ENCODE measurements at regions not wholly inside any gene's neighbourhood (a gene's known extent, or its start where the extent isn't known, plus 50 kb on each side); places are given as distances from the start of the nearest gene placed in this dataset.
A peak's percentile ranks its signal among the peaks of the same experiment; 100 is the strongest.

- H3K9me3 ChIP-seq (ENCODE audit: low read length): no peaks in the 10 kb centered on the region
- DNase-seq: no peak
- Mint-ChIP-seq H3K4me1 (no peaks in the 10 kb centered on the region), H3K27me3 (no peaks in the 10 kb centered on the region), H3K36me3 (no peaks in the 10 kb centered on the region), H3K9me3 (peaks cover 3 to 28% (median 8%) of the 10 kb centered on the region in 5 donors), H3K27ac (no peak overlapping the region), H3K4me3 (no peak overlapping the region)
- ChIA-PET CTCF (no interaction called here), POLR2A (no interaction called here)
- no peaks in the 10 kb centered on the region for H3K36me3 ChIP-seq (ENCODE audit: insufficient read depth, low read length)
- H3K4me1 ChIP-seq (ENCODE audit: insufficient read depth, low read length): no peaks in the 10 kb centered on the region
- no peak overlapping the region for H3K27ac ChIP-seq (ENCODE audit: low read depth, low read length)
- no peak overlapping the region for H3K4me3 ChIP-seq (ENCODE audit: low read length)
- H3K27me3 ChIP-seq (ENCODE audit: insufficient read depth, low read length, poor library complexity, severe bottlenecking): no peaks in the 10 kb centered on the region
These were observed 1712.5 kb downstream of the C4orf33 start for GRCh38 chr4:130808492-130808891.

GRCh38 chr4:130812117-130812765 lies 1716.3 kb downstream of the C4orf33 start:
- Mint-ChIP-seq H3K27me3 (no peaks in the 10 kb centered on the region), H3K27ac (no peak overlapping the region), H3K9me3 (peaks cover 2 to 36% (median 9%) of the 10 kb centered on the region in 5 donors), H3K36me3 (no peaks in the 10 kb centered on the region), H3K4me3 (no peak overlapping the region), H3K4me1 (no peaks in the 10 kb centered on the region)
- Histone ChIP-seq H3K4me1 (ENCODE audit: insufficient read depth, low read length) (no peaks in the 10 kb centered on the region), H3K9me3 (ENCODE audit: low read length) (no peaks in the 10 kb centered on the region), H3K27ac (ENCODE audit: low read depth, low read length) (no peak overlapping the region), H3K27me3 (ENCODE audit: insufficient read depth, low read length, poor library complexity, severe bottlenecking) (no peaks in the 10 kb centered on the region), H3K4me3 (ENCODE audit: low read length) (no peak overlapping the region), H3K36me3 (ENCODE audit: insufficient read depth, low read length) (no peaks in the 10 kb centered on the region)
- ChIA-PET CTCF (no interaction called here), POLR2A (no interaction called here)
- DNase-seq: no peak

- no peak for DNase-seq
- no peaks in the 10 kb centered on the region for H3K27me3 Mint-ChIP-seq
- H3K27ac Mint-ChIP-seq: no peak overlapping the region
- H3K9me3 Mint-ChIP-seq: peaks cover 2 to 31% (median 5%) of the 10 kb centered on the region in 5 donors
- ChIA-PET CTCF (no interaction called here), POLR2A (no interaction called here)
- no peaks in the 10 kb centered on the region for H3K4me1 ChIP-seq (ENCODE audit: insufficient read depth, low read length)
- H3K4me1 Mint-ChIP-seq: no peaks in the 10 kb centered on the region
- H3K27me3 ChIP-seq (ENCODE audit: insufficient read depth, low read length, poor library complexity, severe bottlenecking): no peaks in the 10 kb centered on the region
- H3K36me3 Mint-ChIP-seq: no peaks in the 10 kb centered on the region
- no peak overlapping the region for H3K4me3 ChIP-seq (ENCODE audit: low read length)
- H3K36me3 ChIP-seq (ENCODE audit: insufficient read depth, low read length): no peaks in the 10 kb centered on the region
- H3K9me3 ChIP-seq (ENCODE audit: low read length): no peaks in the 10 kb centered on the region
- H3K4me3 Mint-ChIP-seq: no peak overlapping the region
- no peak overlapping the region for H3K27ac ChIP-seq (ENCODE audit: low read depth, low read length)
These were observed 1718.9 kb downstream of the C4orf33 start for GRCh38 chr4:130814896-130815295.

- Mint-ChIP-seq H3K36me3 (no peaks in the 10 kb centered on the region), H3K9me3 (peaks cover 0 to 32% (median 11%) of the 10 kb centered on the region in 5 donors), H3K27ac (no peak overlapping the region), H3K4me1 (no peaks in the 10 kb centered on the region), H3K4me3 (no peak overlapping the region), H3K27me3 (no peaks in the 10 kb centered on the region)
- no peaks in the 10 kb centered on the region for H3K27me3 ChIP-seq (ENCODE audit: insufficient read depth, low read length, poor library complexity, severe bottlenecking)
- no peak for DNase-seq
- no peak overlapping the region for H3K27ac ChIP-seq (ENCODE audit: low read depth, low read length)
- H3K4me1 ChIP-seq (ENCODE audit: insufficient read depth, low read length): no peaks in the 10 kb centered on the region
- ChIA-PET POLR2A (no interaction called here), CTCF (no interaction called here)
- no peak overlapping the region for H3K4me3 ChIP-seq (ENCODE audit: low read length)
- H3K9me3 ChIP-seq (ENCODE audit: low read length): no peaks in the 10 kb centered on the region
- H3K36me3 ChIP-seq (ENCODE audit: insufficient read depth, low read length): no peaks in the 10 kb centered on the region
These were observed 1724.5 kb downstream of the C4orf33 start for GRCh38 chr4:130820448-130820847.

- no peak for DNase-seq
- CTCF ChIA-PET: no interaction called here
These were observed 1729.3 kb downstream of the C4orf33 start for GRCh38 chr4:130825284-130825683.

GRCh38 chr4:130850019-130850524 lies 1754.1 kb downstream of the C4orf33 start:
- H3K27ac ChIP-seq (ENCODE audit: low read depth, low read length): no peak overlapping the region
- Mint-ChIP-seq H3K4me3 (peak overlapping the region in 1 of 7 donors; percentile 7), H3K27ac (no peak overlapping the region), H3K36me3 (no peaks in the 10 kb centered on the region), H3K4me1 (no peaks in the 10 kb centered on the region), H3K9me3 (peaks cover 2 to 21% (median 19%) of the 10 kb centered on the region in 5 donors), H3K27me3 (no peaks in the 10 kb centered on the region)
- DNase-seq: no peak
- no peaks in the 10 kb centered on the region for H3K9me3 ChIP-seq (ENCODE audit: low read length)
- H3K4me1 ChIP-seq (ENCODE audit: insufficient read depth, low read length): no peaks in the 10 kb centered on the region
- ChIA-PET CTCF (no interaction called here), POLR2A (no interaction called here)
- no peaks in the 10 kb centered on the region for H3K27me3 ChIP-seq (ENCODE audit: insufficient read depth, low read length, poor library complexity, severe bottlenecking)
- H3K36me3 ChIP-seq (ENCODE audit: insufficient read depth, low read length): no peaks in the 10 kb centered on the region
- no peak overlapping the region for H3K4me3 ChIP-seq (ENCODE audit: low read length)

More at GRCh38 chr4:130825284-130825683, 1729.3 kb downstream of the C4orf33 start:
- no peaks in the 10 kb centered on the region for H3K36me3 ChIP-seq (ENCODE audit: insufficient read depth, low read length)
- Mint-ChIP-seq H3K36me3 (no peaks in the 10 kb centered on the region), H3K27ac (no peak overlapping the region), H3K4me3 (no peak overlapping the region), H3K27me3 (no peaks in the 10 kb centered on the region), H3K4me1 (no peaks in the 10 kb centered on the region), H3K9me3 (peaks cover 2 to 36% (median 11%) of the 10 kb centered on the region in 5 donors)
- no peaks in the 10 kb centered on the region for H3K27me3 ChIP-seq (ENCODE audit: insufficient read depth, low read length, poor library complexity, severe bottlenecking)
- no peak overlapping the region for H3K4me3 ChIP-seq (ENCODE audit: low read length)
- no peak overlapping the region for H3K27ac ChIP-seq (ENCODE audit: low read depth, low read length)
- no peaks in the 10 kb centered on the region for H3K9me3 ChIP-seq (ENCODE audit: low read length)
- no peaks in the 10 kb centered on the region for H3K4me1 ChIP-seq (ENCODE audit: insufficient read depth, low read length)
- POLR2A ChIA-PET: no interaction called here

- H3K9me3 ChIP-seq (ENCODE audit: low read length): no peaks in the 10 kb centered on the region
- H3K4me1 ChIP-seq (ENCODE audit: insufficient read depth, low read length): no peaks in the 10 kb centered on the region
- H3K4me1 Mint-ChIP-seq: no peaks in the 10 kb centered on the region
- peaks cover 2 to 25% (median 19%) of the 10 kb centered on the region in 5 donors for H3K9me3 Mint-ChIP-seq
- no peak overlapping the region for H3K27ac Mint-ChIP-seq
- H3K27me3 ChIP-seq (ENCODE audit: insufficient read depth, low read length, poor library complexity, severe bottlenecking): no peaks in the 10 kb centered on the region
- no peak overlapping the region for H3K4me3 ChIP-seq (ENCODE audit: low read length)
- H3K36me3 Mint-ChIP-seq: no peaks in the 10 kb centered on the region
- CTCF ChIA-PET: no interaction called here
- H3K36me3 ChIP-seq (ENCODE audit: insufficient read depth, low read length): no peaks in the 10 kb centered on the region
- H3K27ac ChIP-seq (ENCODE audit: low read depth, low read length): no peak overlapping the region
- H3K4me3 Mint-ChIP-seq: no peak overlapping the region
- no peaks in the 10 kb centered on the region for H3K27me3 Mint-ChIP-seq
- POLR2A ChIA-PET: no interaction called here
- DNase-seq: no peak
These were observed 1755.2 kb downstream of the C4orf33 start for GRCh38 chr4:130851107-130851506.

GRCh38 chr4:130851932-130852331 lies 1756.0 kb downstream of the C4orf33 start:
- Mint-ChIP-seq H3K4me1 (no peaks in the 10 kb centered on the region), H3K9me3 (peaks cover 2 to 24% (median 21%) of the 10 kb centered on the region in 5 donors), H3K27me3 (no peaks in the 10 kb centered on the region), H3K27ac (no peak overlapping the region), H3K36me3 (no peaks in the 10 kb centered on the region), H3K4me3 (no peak overlapping the region)
- no peak for DNase-seq
- H3K4me1 ChIP-seq (ENCODE audit: insufficient read depth, low read length): no peaks in the 10 kb centered on the region
- H3K27ac ChIP-seq (ENCODE audit: low read depth, low read length): no peak overlapping the region
- H3K36me3 ChIP-seq (ENCODE audit: insufficient read depth, low read length): no peaks in the 10 kb centered on the region
- no peaks in the 10 kb centered on the region for H3K27me3 ChIP-seq (ENCODE audit: insufficient read depth, low read length, poor library complexity, severe bottlenecking)
- no peak overlapping the region for H3K4me3 ChIP-seq (ENCODE audit: low read length)
- CTCF ChIA-PET: no interaction called here
- H3K9me3 ChIP-seq (ENCODE audit: low read length): no peaks in the 10 kb centered on the region
- POLR2A ChIA-PET: no interaction called here

Data from CD8-positive, alpha-beta memory T cell (primary cell).